ENCODE measurements at regions not wholly inside any gene's neighbourhood (a gene's known extent, or its start where the extent isn't known, plus 50 kb on each side); places are given as distances from the start of the nearest gene placed in this dataset.

DNA sequence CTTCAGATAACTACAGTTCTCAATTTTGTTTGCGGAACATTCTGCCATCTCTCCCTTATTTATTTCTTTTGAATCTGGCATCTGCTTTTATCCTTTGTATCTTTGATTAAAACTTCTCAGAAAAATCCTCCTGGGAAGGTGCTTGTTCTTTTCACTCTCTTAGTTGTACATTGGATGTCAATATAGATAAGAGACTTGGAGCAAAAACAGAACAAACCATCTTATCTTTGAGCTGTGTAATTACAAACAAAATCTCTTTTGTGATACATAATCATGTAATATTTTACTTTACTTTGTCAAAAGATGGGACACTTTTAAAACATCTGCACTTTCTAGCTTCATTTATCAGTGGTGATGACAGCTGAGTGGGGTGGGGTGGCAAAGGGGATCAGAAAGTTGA, 307.2 kb upstream of the LYPLAL1 start:
- POLR2A ChIA-PET, result no interaction called here
- WGBS (ENCODE audit: insufficient coverage), result 100% methylated on average over 1 of the region's 1 CpG

DNA sequence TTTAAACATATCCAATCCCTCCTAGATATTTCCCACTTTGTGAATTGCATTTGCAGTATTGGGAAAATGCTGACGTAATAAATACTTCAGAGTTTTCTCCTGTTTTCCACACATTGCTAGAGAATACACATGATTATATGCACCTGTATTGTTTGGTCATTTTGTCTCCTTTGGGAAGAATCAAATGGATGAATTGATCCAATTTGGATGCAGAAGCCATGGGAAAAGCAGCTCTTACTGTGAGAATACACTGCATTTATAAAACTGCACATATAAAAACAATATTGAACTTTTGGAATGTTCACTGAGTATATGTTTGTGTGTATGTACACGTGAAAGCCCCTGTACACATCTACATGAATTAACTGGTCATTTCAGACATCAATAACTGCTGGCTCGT, 306.6 kb upstream of the LYPLAL1 start:
- CTCF ChIA-PET, result no interaction called here
- no CpG with 5 or more reads among the region's 3 CpGs for WGBS (ENCODE audit: insufficient coverage)
- no peaks in the 10 kb centered on the region for H3K4me1 ChIP-seq (ENCODE audit: control extremely low read depth in 1 of 4, control insufficient read depth in 4 of 4, insufficient read depth in 4 of 4, low read length in 3 of 4)
- no peaks in the 10 kb centered on the region for H3K9me3 ChIP-seq (ENCODE audit: control extremely low read depth in 1 of 5, control insufficient read depth in 4 of 5, insufficient read depth in 2 of 5, low read depth in 1 of 5, low read length in 4 of 5)
- no peak overlapping the region for H3K27ac ChIP-seq (ENCODE audit: insufficient read depth in 1 of 2, low read depth in 1 of 2, low read length in 2 of 2, poor library complexity in 1 of 2, severe bottlenecking in 2 of 2)
- H3K4me3 ChIP-seq (ENCODE audit: control insufficient read depth in 1 of 7, extremely low read depth in 1 of 7, insufficient read depth in 4 of 7, low read depth in 2 of 7, low read length in 6 of 7), result no peak overlapping the region
- POLR2A ChIA-PET, result no interaction called here
- no peak for DNase-seq
- no peaks in the 10 kb centered on the region for H3K36me3 ChIP-seq (ENCODE audit: control insufficient read depth in 4 of 4, insufficient read depth in 4 of 4, low read length in 3 of 4)
- no peaks in the 10 kb centered on the region for H3K27me3 ChIP-seq (replicated peaks in 2 of 5; ENCODE audit: control insufficient read depth in 4 of 5, insufficient read depth in 5 of 5, low read length in 4 of 5)

More for the DNA sequence above, 307.2 kb upstream of the LYPLAL1 start:
- H3K4me1 ChIP-seq (ENCODE audit: control extremely low read depth in 1 of 4, control insufficient read depth in 4 of 4, insufficient read depth in 4 of 4, low read length in 3 of 4), result no peaks in the 10 kb centered on the region
- no peaks in the 10 kb centered on the region for H3K9me3 ChIP-seq (ENCODE audit: control extremely low read depth in 1 of 5, control insufficient read depth in 4 of 5, insufficient read depth in 2 of 5, low read depth in 1 of 5, low read length in 4 of 5)
- H3K27me3 ChIP-seq (replicated peaks in 2 of 5; ENCODE audit: control insufficient read depth in 4 of 5, insufficient read depth in 5 of 5, low read length in 4 of 5), result no peaks in the 10 kb centered on the region
- DNase-seq, result no peak
- H3K4me3 ChIP-seq (ENCODE audit: control insufficient read depth in 1 of 7, extremely low read depth in 1 of 7, insufficient read depth in 4 of 7, low read depth in 2 of 7, low read length in 6 of 7), result no peak overlapping the region
- H3K36me3 ChIP-seq (ENCODE audit: control insufficient read depth in 4 of 4, insufficient read depth in 4 of 4, low read length in 3 of 4), result no peaks in the 10 kb centered on the region
- no peak overlapping the region for H3K27ac ChIP-seq (ENCODE audit: insufficient read depth in 1 of 2, low read depth in 1 of 2, low read length in 2 of 2, poor library complexity in 1 of 2, severe bottlenecking in 2 of 2)
- CTCF ChIA-PET, result no interaction called here

DNA sequence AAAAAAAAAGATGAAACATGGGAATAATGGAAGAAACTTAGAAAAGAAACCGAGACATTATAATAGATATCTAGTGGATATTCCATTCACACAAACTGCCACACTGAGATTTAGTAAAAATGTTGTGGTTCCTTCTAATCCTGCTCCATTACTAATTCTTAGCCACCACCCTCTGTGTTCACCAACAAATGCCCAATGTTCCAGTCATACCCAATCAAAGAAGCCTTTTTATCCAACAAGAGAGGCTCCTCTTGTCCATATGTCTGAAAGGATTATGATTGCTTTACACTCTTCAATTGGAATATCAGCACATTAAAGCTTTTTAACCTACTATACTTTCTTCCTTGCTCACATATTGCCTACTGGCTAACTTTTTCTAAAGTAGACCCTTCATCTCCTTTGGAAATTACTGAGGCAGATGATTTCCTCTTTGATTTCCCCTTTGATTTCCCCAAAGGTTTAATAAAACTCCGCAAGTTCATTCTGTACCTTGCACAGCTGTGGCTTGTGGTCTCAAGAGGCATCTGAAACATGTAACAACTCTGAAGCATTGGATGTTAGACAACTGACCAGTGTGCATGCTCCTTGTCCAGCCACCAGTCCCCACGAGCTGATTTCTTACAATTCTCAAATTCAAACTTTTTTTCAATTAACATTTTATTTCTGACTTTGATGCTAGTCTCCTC, 305.6 kb upstream of the LYPLAL1 start:
- no peaks in the 10 kb centered on the region for H3K27me3 ChIP-seq (replicated peaks in 2 of 5; ENCODE audit: control insufficient read depth in 4 of 5, insufficient read depth in 5 of 5, low read length in 4 of 5)
- no peak overlapping the region for H3K27ac ChIP-seq (ENCODE audit: insufficient read depth in 1 of 2, low read depth in 1 of 2, low read length in 2 of 2, poor library complexity in 1 of 2, severe bottlenecking in 2 of 2)
- POLR2A ChIA-PET, result no interaction called here
- no peak overlapping the region for H3K4me3 ChIP-seq (ENCODE audit: control insufficient read depth in 1 of 7, extremely low read depth in 1 of 7, insufficient read depth in 4 of 7, low read depth in 2 of 7, low read length in 6 of 7)
- H3K4me1 ChIP-seq (ENCODE audit: control extremely low read depth in 1 of 4, control insufficient read depth in 4 of 4, insufficient read depth in 4 of 4, low read length in 3 of 4), result no peaks in the 10 kb centered on the region
- H3K9me3 ChIP-seq (ENCODE audit: control extremely low read depth in 1 of 5, control insufficient read depth in 4 of 5, insufficient read depth in 2 of 5, low read depth in 1 of 5, low read length in 4 of 5), result no peaks in the 10 kb centered on the region
- 95% methylated on average over 2 of the region's 3 CpGs for WGBS (ENCODE audit: insufficient coverage)
- H3K36me3 ChIP-seq (ENCODE audit: control insufficient read depth in 4 of 4, insufficient read depth in 4 of 4, low read length in 3 of 4), result no peaks in the 10 kb centered on the region
- CTCF ChIA-PET, result no interaction called here
- no peak for DNase-seq

- Histone ChIP-seq H3K4me3 (ENCODE audit: control insufficient read depth in 1 of 7, extremely low read depth in 1 of 7, insufficient read depth in 4 of 7, low read depth in 2 of 7, low read length in 6 of 7) (no peak overlapping the region), H3K4me1 (ENCODE audit: control extremely low read depth in 1 of 4, control insufficient read depth in 4 of 4, insufficient read depth in 4 of 4, low read length in 3 of 4) (no peaks in the 10 kb centered on the region), H3K27me3 (replicated peaks in 2 of 5; ENCODE audit: control insufficient read depth in 4 of 5, insufficient read depth in 5 of 5, low read length in 4 of 5) (peaks cover 0 to 1% (median 0%) of the 10 kb centered on the region in 5 experiments), H3K9me3 (ENCODE audit: control extremely low read depth in 1 of 5, control insufficient read depth in 4 of 5, insufficient read depth in 2 of 5, low read depth in 1 of 5, low read length in 4 of 5) (no peaks in the 10 kb centered on the region), H3K36me3 (ENCODE audit: control insufficient read depth in 4 of 4, insufficient read depth in 4 of 4, low read length in 3 of 4) (no peaks in the 10 kb centered on the region), H3K27ac (ENCODE audit: insufficient read depth in 1 of 2, low read depth in 1 of 2, low read length in 2 of 2, poor library complexity in 1 of 2, severe bottlenecking in 2 of 2) (no peak overlapping the region)
- POLR2A ChIA-PET, result no interaction called here
- DNase-seq, result no peak
- CTCF ChIA-PET, result no interaction called here
These were observed 304.4 kb upstream of the LYPLAL1 start for GRCh38 chr1:218869276-218869675.

DNA sequence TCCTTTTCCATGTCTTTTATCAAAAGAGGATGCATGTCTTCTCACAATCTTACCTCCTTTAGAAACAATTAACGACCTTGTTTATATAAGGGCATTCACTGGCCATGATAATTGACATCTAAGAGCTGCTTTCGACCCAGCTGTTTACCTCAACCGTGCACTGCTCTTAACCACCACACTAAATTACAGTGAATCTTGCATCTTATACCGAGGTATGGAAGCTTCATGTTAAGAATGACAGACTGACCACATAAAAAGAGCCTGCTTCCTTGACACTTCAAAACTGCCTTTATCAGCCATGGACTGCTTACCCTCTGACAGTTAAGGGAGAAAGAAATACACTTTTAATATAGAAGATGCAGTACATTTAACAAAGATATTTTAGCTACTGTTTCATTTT, 301.7 kb upstream of the LYPLAL1 start:
- POLR2A ChIA-PET, result no interaction called here
- CTCF ChIA-PET, result no interaction called here
- Histone ChIP-seq H3K36me3 (ENCODE audit: control insufficient read depth in 4 of 4, insufficient read depth in 4 of 4, low read length in 3 of 4) (no peaks in the 10 kb centered on the region), H3K4me1 (ENCODE audit: control extremely low read depth in 1 of 4, control insufficient read depth in 4 of 4, insufficient read depth in 4 of 4, low read length in 3 of 4) (no peaks in the 10 kb centered on the region), H3K4me3 (ENCODE audit: control insufficient read depth in 1 of 7, extremely low read depth in 1 of 7, insufficient read depth in 4 of 7, low read depth in 2 of 7, low read length in 6 of 7) (no peak overlapping the region), H3K9me3 (ENCODE audit: control extremely low read depth in 1 of 5, control insufficient read depth in 4 of 5, insufficient read depth in 2 of 5, low read depth in 1 of 5, low read length in 4 of 5) (no peaks in the 10 kb centered on the region), H3K27me3 (replicated peaks in 2 of 5; ENCODE audit: control insufficient read depth in 4 of 5, insufficient read depth in 5 of 5, low read length in 4 of 5) (peaks cover 0 to 3% (median 0%) of the 10 kb centered on the region in 5 experiments), H3K27ac (ENCODE audit: insufficient read depth in 1 of 2, low read depth in 1 of 2, low read length in 2 of 2, poor library complexity in 1 of 2, severe bottlenecking in 2 of 2) (no peak overlapping the region)
- no peak for DNase-seq
- WGBS (ENCODE audit: insufficient coverage), result 100% methylated on average over 2 of the region's 4 CpGs

- DNase-seq, result no peak
- Histone ChIP-seq H3K4me1 (ENCODE audit: control extremely low read depth in 1 of 4, control insufficient read depth in 4 of 4, insufficient read depth in 4 of 4, low read length in 3 of 4) (no peaks in the 10 kb centered on the region), H3K36me3 (ENCODE audit: control insufficient read depth in 4 of 4, insufficient read depth in 4 of 4, low read length in 3 of 4) (no peaks in the 10 kb centered on the region), H3K27ac (ENCODE audit: insufficient read depth in 1 of 2, low read depth in 1 of 2, low read length in 2 of 2, poor library complexity in 1 of 2, severe bottlenecking in 2 of 2) (no peak overlapping the region), H3K9me3 (ENCODE audit: control extremely low read depth in 1 of 5, control insufficient read depth in 4 of 5, insufficient read depth in 2 of 5, low read depth in 1 of 5, low read length in 4 of 5) (no peaks in the 10 kb centered on the region), H3K27me3 (replicated peaks in 2 of 5; ENCODE audit: control insufficient read depth in 4 of 5, insufficient read depth in 5 of 5, low read length in 4 of 5) (peaks cover 0 to 3% (median 0%) of the 10 kb centered on the region in 5 experiments), H3K4me3 (ENCODE audit: control insufficient read depth in 1 of 7, extremely low read depth in 1 of 7, insufficient read depth in 4 of 7, low read depth in 2 of 7, low read length in 6 of 7) (no peak overlapping the region)
- POLR2A ChIA-PET, result no interaction called here
- WGBS (ENCODE audit: insufficient coverage), result no CpG with 5 or more reads among the region's 1 CpG
- CTCF ChIA-PET, result no interaction called here
These were observed 300.8 kb upstream of the LYPLAL1 start for GRCh38 chr1:218872928-218873327.

- H3K27me3 ChIP-seq (replicated peaks in 2 of 5; ENCODE audit: control insufficient read depth in 4 of 5, insufficient read depth in 5 of 5, low read length in 4 of 5), result peaks cover 0 to 3% (median 0%) of the 10 kb centered on the region in 5 experiments
- H3K36me3 ChIP-seq (ENCODE audit: control insufficient read depth in 4 of 4, insufficient read depth in 4 of 4, low read length in 3 of 4), result no peaks in the 10 kb centered on the region
- ChIA-PET CTCF (no interaction called here), POLR2A (no interaction called here)
- DNase-seq, result peak in 2 of 3 donors; percentile 21 to 22
- H3K4me1 ChIP-seq (ENCODE audit: control extremely low read depth in 1 of 4, control insufficient read depth in 4 of 4, insufficient read depth in 4 of 4, low read length in 3 of 4), result no peaks in the 10 kb centered on the region
- H3K27ac ChIP-seq (ENCODE audit: insufficient read depth in 1 of 2, low read depth in 1 of 2, low read length in 2 of 2, poor library complexity in 1 of 2, severe bottlenecking in 2 of 2), result no peak overlapping the region
- H3K4me3 ChIP-seq (ENCODE audit: control insufficient read depth in 1 of 7, extremely low read depth in 1 of 7, insufficient read depth in 4 of 7, low read depth in 2 of 7, low read length in 6 of 7), result no peak overlapping the region
- no peaks in the 10 kb centered on the region for H3K9me3 ChIP-seq (ENCODE audit: control extremely low read depth in 1 of 5, control insufficient read depth in 4 of 5, insufficient read depth in 2 of 5, low read depth in 1 of 5, low read length in 4 of 5)
- WGBS (ENCODE audit: insufficient coverage), result 78% methylated on average over 4 of the region's 4 CpGs
These were observed 299.4 kb upstream of the LYPLAL1 start for GRCh38 chr1:218874313-218874712.
